ENCODE measurements at regions not wholly inside any gene's neighbourhood (a gene's known extent, or its start where the extent isn't known, plus 50 kb on each side); places are given as distances from the start of the nearest gene placed in this dataset.

DNA sequence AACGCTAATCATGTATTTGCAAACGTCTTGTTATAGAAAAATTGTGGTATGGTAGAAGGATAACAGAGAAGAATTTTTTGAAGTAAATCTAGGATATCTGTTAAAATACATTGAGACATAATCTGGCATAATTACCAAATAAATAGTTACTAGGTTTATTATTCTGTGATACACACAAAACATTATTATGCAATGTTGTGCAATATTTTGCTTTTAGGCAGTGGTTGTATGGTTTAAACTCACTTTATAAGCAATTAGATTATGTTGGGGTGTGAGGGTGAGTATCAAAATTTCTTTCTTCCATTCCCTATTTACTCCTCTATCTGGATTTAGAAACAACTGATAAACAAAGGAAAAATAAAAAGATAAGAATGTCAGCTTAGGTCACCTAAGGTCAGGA is 385.6 kb downstream of the SLITRK6 start:
- TF ChIP-seq, protein P1, sequence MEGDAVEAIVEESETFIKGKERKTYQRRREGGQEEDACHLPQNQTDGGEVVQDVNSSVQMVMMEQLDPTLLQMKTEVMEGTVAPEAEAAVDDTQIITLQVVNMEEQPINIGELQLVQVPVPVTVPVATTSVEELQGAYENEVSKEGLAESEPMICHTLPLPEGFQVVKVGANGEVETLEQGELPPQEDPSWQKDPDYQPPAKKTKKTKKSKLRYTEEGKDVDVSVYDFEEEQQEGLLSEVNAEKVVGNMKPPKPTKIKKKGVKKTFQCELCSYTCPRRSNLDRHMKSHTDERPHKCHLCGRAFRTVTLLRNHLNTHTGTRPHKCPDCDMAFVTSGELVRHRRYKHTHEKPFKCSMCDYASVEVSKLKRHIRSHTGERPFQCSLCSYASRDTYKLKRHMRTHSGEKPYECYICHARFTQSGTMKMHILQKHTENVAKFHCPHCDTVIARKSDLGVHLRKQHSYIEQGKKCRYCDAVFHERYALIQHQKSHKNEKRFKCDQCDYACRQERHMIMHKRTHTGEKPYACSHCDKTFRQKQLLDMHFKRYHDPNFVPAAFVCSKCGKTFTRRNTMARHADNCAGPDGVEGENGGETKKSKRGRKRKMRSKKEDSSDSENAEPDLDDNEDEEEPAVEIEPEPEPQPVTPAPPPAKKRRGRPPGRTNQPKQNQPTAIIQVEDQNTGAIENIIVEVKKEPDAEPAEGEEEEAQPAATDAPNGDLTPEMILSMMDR (IDR thresholded peaks at IDR 0.05; ENCODE audit: low read depth, low read length, poor library complexity, severe bottlenecking) = no peak
- TF ChIP-seq EZH2phosphoT487 (IDR thresholded peaks at IDR 0.05; ENCODE audit: borderline replicate concordance, low read length) = no peak

Data from DOHH2 (cell line).